ENCODE measurements at regions not wholly inside any gene's neighbourhood (a gene's known extent, or its start where the extent isn't known, plus 50 kb on each side); places are given as distances from the start of the nearest gene placed in this dataset.
"Not testable (repeated sequence)": the region's sequence is repeated elsewhere in the genome, so short reads cannot be mapped to it uniquely, and the experiment has no call there.

GRCh38 chr5:173667702-173668101 is 51.3 kb upstream of the BOD1 start:
- no peak for DNase-seq

GRCh38 chr5:173668245-173668800 is 51.9 kb upstream of the BOD1 start:
- no peak for DNase-seq

GRCh38 chr5:173668910-173669309 is 52.5 kb upstream of the BOD1 start:
- no peak for DNase-seq

GRCh38 chr5:173669483-173669882 is 53.0 kb upstream of the BOD1 start:
- no peak for DNase-seq

- no peak for DNase-seq
These were observed 53.7 kb upstream of the BOD1 start for GRCh38 chr5:173670130-173670651.

- no peak for DNase-seq
These were observed 54.3 kb upstream of the BOD1 start for GRCh38 chr5:173670791-173671120.

GRCh38 chr5:173671121-173671949 is 54.9 kb upstream of the BOD1 start:
- DNase-seq = no peak

GRCh38 chr5:173672166-173672565 is 55.7 kb upstream of the BOD1 start:
- DNase-seq = no peak

GRCh38 chr5:173672891-173673290 is 56.4 kb upstream of the BOD1 start:
- DNase-seq = no peak

- DNase-seq = no peak
These were observed 57.0 kb upstream of the BOD1 start for GRCh38 chr5:173673295-173674101.

GRCh38 chr5:173675287-173675996 is 59.0 kb upstream of the BOD1 start:
- no peak for DNase-seq

GRCh38 chr5:173676375-173676774 is 59.9 kb upstream of the BOD1 start:
- no peak for DNase-seq

GRCh38 chr5:173677125-173677672 is 60.7 kb upstream of the BOD1 start:
- no peak for DNase-seq

- no peak for DNase-seq
These were observed 63.6 kb upstream of the BOD1 start for GRCh38 chr5:173679909-173680630.

GRCh38 chr5:173680660-173681242 is 64.3 kb upstream of the BOD1 start:
- no peak for DNase-seq

- no peak for DNase-seq
These were observed 65.9 kb upstream of the BOD1 start for GRCh38 chr5:173682313-173682712.

- not testable (repeated sequence) for DNase-seq
These were observed 68.1 kb upstream of the BOD1 start for GRCh38 chr5:173684535-173684934.

GRCh38 chr5:173686950-173687349 is 70.5 kb upstream of the BOD1 start:
- no peak for DNase-seq

GRCh38 chr5:173688703-173689102 is 72.3 kb upstream of the BOD1 start:
- DNase-seq = peak; percentile 17

GRCh38 chr5:173689171-173689736 is 72.8 kb upstream of the BOD1 start:
- peak; percentile 17 for DNase-seq

- no peak for DNase-seq
These were observed 73.4 kb upstream of the BOD1 start for GRCh38 chr5:173689737-173690360.
